HEK293 (cell line): ENCODE measurements at regions not wholly inside any gene's neighbourhood (a gene's known extent, or its start where the extent isn't known, plus 50 kb on each side); places are given as distances from the start of the nearest gene placed in this dataset.

Source experiments
- CTCF ChIA-PET: fragments of 350-600 bp; formaldehyde crosslinking; extraction: SDS; loops from one replicate; lab custom pipeline; 2021; ENCODE audit warnings: antibody characterized with exemption; lab: Yijun Ruan, JAX
- POLR2A ChIA-PET: fragments of 300-600 bp; formaldehyde crosslinking; extraction: SDS; loops from one replicate; lab custom pipeline; 2020; ENCODE audit warnings: antibody characterized with exemption, inconsistent platforms; lab: Yijun Ruan, JAX
- H3K27ac ChIP-seq: fragments of 200-500 bp; sonication (Bioruptor generic); 2 replicates; pipeline ENCODE4 v1.5.1; 2014; ENCODE audit warnings: low read depth, low read length, control low read depth, inconsistent platforms; ENCODE audit errors: extremely low read depth
- H3K36me3 ChIP-seq, 2 experiments: fragments of 200-500 bp in 1 of 2; sonication (Bioruptor generic) in 1 of 2; 1 replicate in 1 of 2; 2 replicates in 1 of 2; pipeline ENCODE4 v1.5.1; 2014 to 2017; ENCODE audit warnings: inconsistent platforms in 2 of 2, low read length in 2 of 2; ENCODE audit not compliant: control insufficient read depth in 2 of 2, insufficient read depth in 1 of 2
- H3K4me1 ChIP-seq: fragments of 200-500 bp; sonication (Bioruptor generic); 2 replicates; pipeline ENCODE4 v1.5.1; 2014; ENCODE audit warnings: mild to moderate bottlenecking, low read length, inconsistent platforms; ENCODE audit not compliant: control insufficient read depth, insufficient read depth
- H3K4me3 ChIP-seq: 2 replicates; pipeline ENCODE4 v1.5.1; 2011; ENCODE audit warnings: low read depth, mild to moderate bottlenecking, control low read depth, low read length, moderate library complexity
- H3K9me3 ChIP-seq: fragments of 200-500 bp; sonication (Bioruptor generic); 2 replicates; pipeline ENCODE4 v1.5.1; 2014; ENCODE audit warnings: low read depth, low read length, inconsistent platforms; ENCODE audit not compliant: control insufficient read depth, insufficient read depth
- EGR2 ChIP-seq: fragments of 450-650 bp; formaldehyde crosslinking; IDR thresholded peaks from 2 replicates; pipeline ENCODE4 v1.5.1; 2016; ENCODE audit warnings: low read depth, missing biosample characterization, missing genetic modification characterization
- TCF7L2 ChIP-seq: IDR thresholded peaks from 2 replicates; pipeline ENCODE4 v1.6.1; 2011; ENCODE audit warnings: low read depth, mild to moderate bottlenecking, inconsistent platforms, low read length, moderate library complexity, borderline replicate concordance
- ZBTB17 ChIP-seq: fragments of 450-650 bp; formaldehyde crosslinking; IDR thresholded peaks from 2 replicates; pipeline ENCODE4 v1.5.1; 2016; ENCODE audit warnings: missing biosample characterization, missing genetic modification characterization
- ZFP3 ChIP-seq: fragments of 450-650 bp; formaldehyde crosslinking; IDR thresholded peaks from 2 replicates; pipeline ENCODE4 v1.5.1; 2016; ENCODE audit warnings: low read depth, missing biosample characterization, missing genetic modification characterization
- ZNF133 ChIP-seq: fragments of 450-650 bp; formaldehyde crosslinking; IDR thresholded peaks from 2 replicates; pipeline ENCODE4 v1.5.1; 2016; ENCODE audit warnings: missing biosample characterization, missing genetic modification characterization
- ZNF148 ChIP-seq: fragments of 450-650 bp; formaldehyde crosslinking; IDR thresholded peaks from 2 replicates; pipeline ENCODE4 v1.5.0; 2017; ENCODE audit warnings: missing biosample characterization, missing genetic modification characterization, borderline replicate concordance
- ZNF157 ChIP-seq: fragments of 450-650 bp; formaldehyde crosslinking; IDR thresholded peaks from 2 replicates; pipeline ENCODE4 v1.5.1; 2016; ENCODE audit warnings: missing biosample characterization, missing genetic modification characterization
- ZNF19 ChIP-seq: fragments of 450-650 bp; formaldehyde crosslinking; IDR thresholded peaks from 2 replicates; pipeline ENCODE4; 2016; ENCODE audit warnings: missing biosample characterization, missing genetic modification characterization, low read depth
- ZNF280C ChIP-seq: fragments of 450-650 bp; formaldehyde crosslinking; IDR thresholded peaks from 2 replicates; pipeline ENCODE4 v1.5.1; 2016; ENCODE audit warnings: missing biosample characterization, missing genetic modification characterization
- ZNF366 ChIP-seq: fragments of 450-650 bp; formaldehyde crosslinking; conservative IDR thresholded peaks from 2 replicates; pipeline ENCODE4 v1.5.1; 2016; ENCODE audit warnings: missing biosample characterization, missing genetic modification characterization
- ZNF391 ChIP-seq: fragments of 450-650 bp; formaldehyde crosslinking; IDR thresholded peaks from 2 replicates; pipeline ENCODE4 v1.5.1; 2016; ENCODE audit warnings: low read depth, missing biosample characterization, missing genetic modification characterization, borderline replicate concordance
- ZNF426 ChIP-seq: fragments of 450-650 bp; formaldehyde crosslinking; IDR thresholded peaks from 2 replicates; pipeline ENCODE4 v1.5.1; 2017; ENCODE audit warnings: missing biosample characterization, missing genetic modification characterization, mild to moderate bottlenecking, inconsistent platforms, moderate library complexity
- ZNF514 ChIP-seq: fragments of 450-650 bp; formaldehyde crosslinking; IDR thresholded peaks from 2 replicates; pipeline ENCODE4 v1.5.1; 2016; ENCODE audit warnings: missing biosample characterization, missing genetic modification characterization
- ZNF548 ChIP-seq: fragments of 450-650 bp; formaldehyde crosslinking; IDR thresholded peaks from 2 replicates; pipeline ENCODE4 v1.5.1; 2016; ENCODE audit warnings: missing biosample characterization, missing genetic modification characterization
- ZNF623 ChIP-seq: fragments of 450-650 bp; formaldehyde crosslinking; IDR thresholded peaks from 2 replicates; pipeline ENCODE4 v1.5.1; 2016; ENCODE audit warnings: missing biosample characterization, missing genetic modification characterization
- ZNF624 ChIP-seq: fragments of 450-650 bp; formaldehyde crosslinking; IDR thresholded peaks from 2 replicates; pipeline ENCODE4 v1.5.1; 2017; ENCODE audit warnings: missing biosample characterization, missing genetic modification characterization
- ZNF707 ChIP-seq: fragments of 450-650 bp; formaldehyde crosslinking; IDR thresholded peaks from 2 replicates; pipeline ENCODE4 v1.5.1; 2016; ENCODE audit warnings: missing biosample characterization, missing genetic modification characterization
- ZNF76 ChIP-seq: fragments of 450-650 bp; formaldehyde crosslinking; IDR thresholded peaks from 2 replicates; pipeline ENCODE4; 2016; ENCODE audit warnings: low read depth, missing biosample characterization, missing genetic modification characterization, borderline replicate concordance
- TF ChIP-seq, protein P1 (sequence below): fragments of 450-650 bp; formaldehyde crosslinking; IDR thresholded peaks from 2 replicates; pipeline ENCODE4 v1.5.1; 2016; ENCODE audit warnings: missing biosample characterization, missing genetic modification characterization
- TF ChIP-seq, protein P2 (sequence below): fragments of 450-650 bp; formaldehyde crosslinking; IDR thresholded peaks from 2 replicates; pipeline ENCODE4 v1.5.1; 2016; ENCODE audit warnings: missing biosample characterization, missing genetic modification characterization
- TF ChIP-seq, protein P3 (sequence below): fragments of 450-650 bp; formaldehyde crosslinking; IDR thresholded peaks from 2 replicates; pipeline ENCODE4 v1.5.1; 2016; ENCODE audit warnings: missing biosample characterization, missing genetic modification characterization, borderline replicate concordance

- H3K27ac ChIP-seq: no peak overlapping the region
- H3K4me1 ChIP-seq: no peaks in the 10 kb centered on the region
- POLR2A ChIA-PET: no interaction called here
- no peak overlapping the region for H3K4me3 ChIP-seq
- CTCF ChIA-PET: interaction anchor here (0.6 kb wide), 1 partner anchor 285 kb away, joined by 5 read pairs; no protein-coding TSS in a partner anchor
- no peaks in the 10 kb centered on the region for H3K9me3 ChIP-seq
- no peak for TF ChIP-seq ZNF426 (tag by site-specific recombination)
- TF ChIP-seq ZNF548 (tag by site-specific recombination): no peak
- TF ChIP-seq ZNF133: no peak
- no peak for TF ChIP-seq ZNF280C (tag by site-specific recombination)
- no peak for TF ChIP-seq ZNF391 (tag by site-specific recombination)
- TF ChIP-seq, protein P1, sequence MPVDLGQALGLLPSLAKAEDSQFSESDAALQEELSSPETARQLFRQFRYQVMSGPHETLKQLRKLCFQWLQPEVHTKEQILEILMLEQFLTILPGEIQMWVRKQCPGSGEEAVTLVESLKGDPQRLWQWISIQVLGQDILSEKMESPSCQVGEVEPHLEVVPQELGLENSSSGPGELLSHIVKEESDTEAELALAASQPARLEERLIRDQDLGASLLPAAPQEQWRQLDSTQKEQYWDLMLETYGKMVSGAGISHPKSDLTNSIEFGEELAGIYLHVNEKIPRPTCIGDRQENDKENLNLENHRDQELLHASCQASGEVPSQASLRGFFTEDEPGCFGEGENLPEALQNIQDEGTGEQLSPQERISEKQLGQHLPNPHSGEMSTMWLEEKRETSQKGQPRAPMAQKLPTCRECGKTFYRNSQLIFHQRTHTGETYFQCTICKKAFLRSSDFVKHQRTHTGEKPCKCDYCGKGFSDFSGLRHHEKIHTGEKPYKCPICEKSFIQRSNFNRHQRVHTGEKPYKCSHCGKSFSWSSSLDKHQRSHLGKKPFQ (tag by site-specific recombination): no peak
- TF ChIP-seq, protein P2, sequence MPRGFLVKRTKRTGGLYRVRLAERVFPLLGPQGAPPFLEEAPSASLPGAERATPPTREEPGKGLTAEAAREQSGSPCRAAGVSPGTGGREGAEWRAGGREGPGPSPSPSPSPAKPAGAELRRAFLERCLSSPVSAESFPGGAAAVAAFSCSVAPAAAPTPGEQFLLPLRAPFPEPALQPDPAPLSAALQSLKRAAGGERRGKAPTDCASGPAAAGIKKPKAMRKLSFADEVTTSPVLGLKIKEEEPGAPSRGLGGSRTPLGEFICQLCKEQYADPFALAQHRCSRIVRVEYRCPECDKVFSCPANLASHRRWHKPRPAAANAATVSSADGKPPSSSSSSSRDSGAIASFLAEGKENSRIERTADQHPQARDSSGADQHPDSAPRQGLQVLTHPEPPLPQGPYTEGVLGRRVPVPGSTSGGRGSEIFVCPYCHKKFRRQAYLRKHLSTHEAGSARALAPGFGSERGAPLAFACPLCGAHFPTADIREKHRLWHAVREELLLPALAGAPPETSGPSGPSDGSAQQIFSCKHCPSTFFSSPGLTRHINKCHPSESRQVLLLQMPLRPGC: no peak
- TF ChIP-seq ZNF514 (tag by site-specific recombination): no peak
- no peak for TF ChIP-seq ZNF76 (tag by site-specific recombination)
- no peak for TF ChIP-seq TCF7L2
- no peaks in the 10 kb centered on the region for H3K36me3 ChIP-seq
These were observed 125.1 kb upstream of the FGF3 start for GRCh38 chr11:69944146-69944795.

DNA sequence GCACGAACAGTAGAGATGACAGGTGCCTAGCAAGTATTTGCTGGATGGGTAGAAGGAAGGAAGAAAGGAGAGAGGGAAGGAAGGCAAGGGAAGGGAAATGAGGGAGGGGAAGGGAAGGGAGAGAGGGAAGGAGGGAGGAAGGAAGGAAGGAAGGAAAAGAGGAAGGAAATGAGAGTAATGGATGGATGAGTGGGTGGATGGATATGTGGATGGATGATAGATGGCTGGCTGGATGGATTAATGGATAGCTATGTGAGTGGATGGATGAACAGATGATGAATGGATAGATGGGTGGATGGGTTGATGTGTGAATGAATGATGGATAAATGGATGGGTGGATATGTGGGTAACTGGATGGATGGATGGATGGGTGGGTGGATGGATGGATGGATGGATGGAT is 125.9 kb upstream of the FGF3 start:
- Histone ChIP-seq H3K4me3 (no peak overlapping the region), H3K9me3 (no peaks in the 10 kb centered on the region), H3K4me1 (no peaks in the 10 kb centered on the region), H3K27ac (no peak overlapping the region), H3K36me3 (no peaks in the 10 kb centered on the region)
- TF ChIP-seq ZNF148 (tag by site-specific recombination) (no peak), ZNF623 (tag by site-specific recombination) (no peak), ZNF707 (no peak), ZNF366 (tag by site-specific recombination) (peak; percentile 89), ZFP3 (tag by site-specific recombination) (no peak), ZBTB17 (peak; percentile 54; the same call in 1 of the 2 replicates), EGR2 (tag by site-specific recombination) (peak; percentile 14; the same call in 1 of the 2 replicates), ZNF624 (tag by site-specific recombination) (no peak), ZNF157 (tag by site-specific recombination) (no peak), ZNF19 (tag by site-specific recombination) (no peak)
- TF ChIP-seq, protein P3, sequence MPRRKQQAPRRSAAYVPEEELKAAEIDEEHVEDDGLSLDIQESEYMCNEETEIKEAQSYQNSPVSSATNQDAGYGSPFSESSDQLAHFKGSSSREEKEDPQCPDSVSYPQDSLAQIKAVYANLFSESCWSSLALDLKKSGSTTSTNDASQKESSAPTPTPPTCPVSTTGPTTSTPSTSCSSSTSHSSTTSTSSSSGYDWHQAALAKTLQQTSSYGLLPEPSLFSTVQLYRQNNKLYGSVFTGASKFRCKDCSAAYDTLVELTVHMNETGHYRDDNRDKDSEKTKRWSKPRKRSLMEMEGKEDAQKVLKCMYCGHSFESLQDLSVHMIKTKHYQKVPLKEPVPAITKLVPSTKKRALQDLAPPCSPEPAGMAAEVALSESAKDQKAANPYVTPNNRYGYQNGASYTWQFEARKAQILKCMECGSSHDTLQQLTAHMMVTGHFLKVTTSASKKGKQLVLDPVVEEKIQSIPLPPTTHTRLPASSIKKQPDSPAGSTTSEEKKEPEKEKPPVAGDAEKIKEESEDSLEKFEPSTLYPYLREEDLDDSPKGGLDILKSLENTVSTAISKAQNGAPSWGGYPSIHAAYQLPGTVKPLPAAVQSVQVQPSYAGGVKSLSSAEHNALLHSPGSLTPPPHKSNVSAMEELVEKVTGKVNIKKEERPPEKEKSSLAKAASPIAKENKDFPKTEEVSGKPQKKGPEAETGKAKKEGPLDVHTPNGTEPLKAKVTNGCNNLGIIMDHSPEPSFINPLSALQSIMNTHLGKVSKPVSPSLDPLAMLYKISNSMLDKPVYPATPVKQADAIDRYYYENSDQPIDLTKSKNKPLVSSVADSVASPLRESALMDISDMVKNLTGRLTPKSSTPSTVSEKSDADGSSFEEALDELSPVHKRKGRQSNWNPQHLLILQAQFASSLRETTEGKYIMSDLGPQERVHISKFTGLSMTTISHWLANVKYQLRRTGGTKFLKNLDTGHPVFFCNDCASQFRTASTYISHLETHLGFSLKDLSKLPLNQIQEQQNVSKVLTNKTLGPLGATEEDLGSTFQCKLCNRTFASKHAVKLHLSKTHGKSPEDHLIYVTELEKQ (tag by site-specific recombination): no peak
- ChIA-PET POLR2A (interaction anchor here (1.0 kb wide), 1 partner anchor 16 kb away, joined by 3 read pairs; no protein-coding TSS in a partner anchor), CTCF (interaction anchor here (0.7 to 2.8 kb wide), 5 partner anchors 23 to 843 kb away, joined by 3 to 13 read pairs (median 3); no protein-coding TSS in a partner anchor)
